COLO668 (cell line): ENCODE measurements at regions not wholly inside any gene's neighbourhood (a gene's known extent, or its start where the extent isn't known, plus 50 kb on each side); places are given as distances from the start of the nearest gene placed in this dataset.

Source experiments
- DNase-seq: peaks from one replicate; lab custom pipeline; 2025; ENCODE audit not compliant: unreplicated experiment; lab: John Stamatoyannopoulos, UW

DNA sequence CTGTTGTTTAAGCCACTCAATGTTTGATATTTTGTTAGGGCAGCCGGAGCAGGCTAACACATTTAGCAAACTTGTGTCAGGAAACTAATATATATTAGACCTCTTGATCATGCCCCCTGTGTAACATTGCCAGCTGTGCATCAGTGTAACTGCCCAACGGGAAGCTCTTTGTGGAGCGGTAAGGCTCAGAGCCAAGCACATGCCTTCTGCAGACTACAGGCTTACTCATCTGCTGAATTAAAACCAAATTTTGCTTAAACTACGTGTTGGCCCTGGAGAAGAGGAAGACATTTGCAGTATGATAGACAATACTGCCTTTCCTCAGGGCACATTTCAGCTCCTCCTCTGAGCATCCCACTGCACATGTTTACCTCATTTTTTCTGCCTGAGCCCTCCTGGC lies 50.5 kb upstream of the KCNMB2 start:
- DNase-seq, result no peak
